ENCODE measurements at regions not wholly inside any gene's neighbourhood (a gene's known extent, or its start where the extent isn't known, plus 50 kb on each side); places are given as distances from the start of the nearest gene placed in this dataset.

- Histone ChIP-seq H3K36me3 (no peaks in the 10 kb centered on the region), H3K4me3 (no peak overlapping the region), H3K9me3 (no peaks in the 10 kb centered on the region), H3K27me3 (replicated peaks; ENCODE audit: insufficient read depth) (no peaks in the 10 kb centered on the region), H3K4me1 (ENCODE audit: control insufficient read depth in 1 of 2, low read depth in 2 of 2) (no peaks in the 10 kb centered on the region), H3K27ac (no peak overlapping the region)
- no peak for TF ChIP-seq CTCF (IDR thresholded peaks at IDR 0.05)
- no peak for ATAC-seq (ENCODE audit: insufficient number of reproducible peaks, low FRiP score, low read depth)
- DNase-seq (ENCODE audit: low spot score) = no peak
These were observed 139.6 kb downstream of the HTR1A start for GRCh38 chr5:63822614-63823013.

- ATAC-seq (ENCODE audit: insufficient number of reproducible peaks, low FRiP score, low read depth) (no peak), DNase-seq (ENCODE audit: low spot score) (no peak)
- Histone ChIP-seq H3K36me3 (no peaks in the 10 kb centered on the region), H3K27ac (no peak overlapping the region), H3K9me3 (no peaks in the 10 kb centered on the region), H3K27me3 (replicated peaks; ENCODE audit: insufficient read depth) (no peaks in the 10 kb centered on the region), H3K4me1 (ENCODE audit: control insufficient read depth in 1 of 2, low read depth in 2 of 2) (no peaks in the 10 kb centered on the region), H3K4me3 (no peak overlapping the region)
- no peak for TF ChIP-seq CTCF (IDR thresholded peaks at IDR 0.05)
These were observed 141.7 kb downstream of the HTR1A start for GRCh38 chr5:63820577-63820976.

GRCh38 chr5:63812693-63813092, 149.6 kb downstream of the HTR1A start:
- Histone ChIP-seq H3K9me3 (peaks cover 10% of the 10 kb centered on the region), H3K4me3 (no peak overlapping the region), H3K4me1 (ENCODE audit: control insufficient read depth in 1 of 2, low read depth in 2 of 2) (no peaks in the 10 kb centered on the region), H3K27me3 (replicated peaks; ENCODE audit: insufficient read depth) (no peaks in the 10 kb centered on the region), H3K27ac (no peak overlapping the region), H3K36me3 (no peaks in the 10 kb centered on the region)
- no peak for DNase-seq (ENCODE audit: low spot score)
- no peak for ATAC-seq (ENCODE audit: insufficient number of reproducible peaks, low FRiP score, low read depth)
- TF ChIP-seq CTCF (IDR thresholded peaks at IDR 0.05) = no peak

GRCh38 chr5:63811961-63812360, 150.3 kb downstream of the HTR1A start:
- H3K27ac ChIP-seq = no peak overlapping the region
- H3K27me3 ChIP-seq (replicated peaks; ENCODE audit: insufficient read depth) = no peaks in the 10 kb centered on the region
- no peak for DNase-seq (ENCODE audit: low spot score)

GRCh38 chr5:63811286-63811685, 151.0 kb downstream of the HTR1A start:
- no peak overlapping the region for H3K4me3 ChIP-seq
- no peaks in the 10 kb centered on the region for H3K27me3 ChIP-seq (replicated peaks; ENCODE audit: insufficient read depth)
- H3K36me3 ChIP-seq = no peaks in the 10 kb centered on the region
- H3K9me3 ChIP-seq = peaks cover 10% of the 10 kb centered on the region
- H3K4me1 ChIP-seq (ENCODE audit: control insufficient read depth in 1 of 2, low read depth in 2 of 2) = no peaks in the 10 kb centered on the region
- no peak for TF ChIP-seq CTCF (IDR thresholded peaks at IDR 0.05)
- H3K27ac ChIP-seq = no peak overlapping the region
- no peak for DNase-seq (ENCODE audit: low spot score)
- ATAC-seq (ENCODE audit: insufficient number of reproducible peaks, low FRiP score, low read depth) = no peak

More at GRCh38 chr5:63811961-63812360, 150.3 kb downstream of the HTR1A start:
- Histone ChIP-seq H3K4me3 (no peak overlapping the region), H3K4me1 (ENCODE audit: control insufficient read depth in 1 of 2, low read depth in 2 of 2) (no peaks in the 10 kb centered on the region), H3K36me3 (no peaks in the 10 kb centered on the region), H3K9me3 (peaks cover 10% of the 10 kb centered on the region)
- no peak for TF ChIP-seq CTCF (IDR thresholded peaks at IDR 0.05)
- ATAC-seq (ENCODE audit: insufficient number of reproducible peaks, low FRiP score, low read depth) = no peak
